HL-60 (cell line): ENCODE measurements at regions not wholly inside any gene's neighbourhood (a gene's known extent, or its start where the extent isn't known, plus 50 kb on each side); places are given as distances from the start of the nearest gene placed in this dataset.

Experiments used
- DNase-seq, 2 experiments: peaks; one replicate each; pipeline ENCODE4 v3.0.0-alpha.2; 2010 to 2020; ENCODE audit warnings: low read depth in 1 of 2, low spot score in 1 of 2
- H3K27ac ChIP-seq: fragments of 250-450 bp; sonication (Bioruptor Pico); replicated peaks from 2 replicates; pipeline ENCODE4 v1.5.1; 2020; ENCODE audit warnings: mild to moderate bottlenecking, moderate library complexity
- H3K27me3 ChIP-seq: fragments of 250-450 bp; sonication (Bioruptor Pico); 2 replicates; pipeline ENCODE4 v1.5.1; 2021; ENCODE audit warnings: mild to moderate bottlenecking, moderate library complexity; ENCODE audit not compliant: insufficient read depth, poor library complexity, severe bottlenecking
- H3K4me3 ChIP-seq: replicated peaks from 2 replicates; pipeline ENCODE4 v1.5.1; 2011; ENCODE audit warnings: mild to moderate bottlenecking, control low read depth, low read length; ENCODE audit not compliant: insufficient read depth
- GABPA ChIP-seq: IDR thresholded peaks from 2 replicates; pipeline ENCODE4 v1.6.1; 2012; ENCODE audit warnings: low read depth
- POLR2AphosphoS5 ChIP-seq: IDR thresholded peaks from 2 replicates; pipeline ENCODE4 v1.6.1; 2012; ENCODE audit warnings: low read depth
- SPI1 ChIP-seq: IDR thresholded peaks from 2 replicates; pipeline ENCODE4 v1.6.1; 2012; ENCODE audit warnings: low read depth, mild to moderate bottlenecking, borderline replicate concordance
- TF ChIP-seq, protein P1 (sequence below): IDR thresholded peaks from 2 replicates; pipeline ENCODE4 v1.6.1; 2012; ENCODE audit warnings: low read depth; ENCODE audit not compliant: insufficient replicate concordance
- TF ChIP-seq, protein P2 (sequence below): IDR thresholded peaks from one replicate; pipeline ENCODE4 v1.5.1; 2011; ENCODE audit warnings: low read length, control low read depth, inconsistent platforms; ENCODE audit not compliant: insufficient read depth

DNA sequence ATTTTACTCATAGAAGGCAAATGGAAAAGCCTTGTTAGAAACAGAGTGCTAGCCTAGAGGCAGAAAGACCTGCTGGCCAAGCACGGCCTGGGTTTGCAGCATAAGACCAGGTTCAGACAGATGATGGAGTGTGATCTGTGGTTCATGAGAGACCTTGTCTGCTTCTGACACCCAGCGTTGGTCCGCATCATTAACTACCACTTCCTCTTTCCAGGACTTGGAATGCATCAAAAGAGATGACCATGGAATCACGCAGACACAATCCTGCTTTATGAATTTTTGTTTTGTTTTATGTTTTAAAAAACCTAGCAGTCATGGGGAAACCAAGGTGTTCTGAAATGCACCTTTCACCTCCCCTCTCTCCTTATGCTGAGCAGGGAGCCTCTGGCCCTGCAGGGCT lies 76.8 kb upstream of the SYNDIG1 start:
- H3K27ac ChIP-seq = no peak overlapping the region
- H3K4me3 ChIP-seq = no peak overlapping the region
- TF ChIP-seq SPI1 = peak; percentile 88
- no peak for TF ChIP-seq POLR2AphosphoS5
- H3K27me3 ChIP-seq = no peaks in the 10 kb centered on the region
- DNase-seq = peak in 1 of 2 experiments; percentile 10

DNA sequence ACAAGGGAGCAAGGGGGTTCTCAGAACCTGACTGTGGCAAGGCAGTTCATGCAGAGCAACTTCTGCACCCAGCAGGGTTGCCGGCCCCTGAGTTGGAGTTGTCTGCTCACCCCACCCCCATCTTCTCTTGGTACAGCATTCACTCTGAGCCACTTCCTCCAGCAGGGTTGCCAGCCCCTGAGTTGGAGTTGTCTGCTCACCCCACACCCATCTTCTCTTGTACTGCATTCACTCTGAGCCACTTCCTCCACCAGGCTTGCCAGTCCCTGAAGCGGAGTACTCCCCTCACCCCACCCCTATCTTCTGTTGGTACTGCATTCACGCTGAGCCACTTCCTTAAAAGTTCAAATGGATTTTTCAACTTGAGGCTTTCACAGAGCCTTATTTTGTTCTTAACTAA lies 79.7 kb upstream of the SYNDIG1 start:
- H3K27ac ChIP-seq = peak overlapping the region; percentile 57
- no peaks in the 10 kb centered on the region for H3K27me3 ChIP-seq
- TF ChIP-seq, protein P1, sequence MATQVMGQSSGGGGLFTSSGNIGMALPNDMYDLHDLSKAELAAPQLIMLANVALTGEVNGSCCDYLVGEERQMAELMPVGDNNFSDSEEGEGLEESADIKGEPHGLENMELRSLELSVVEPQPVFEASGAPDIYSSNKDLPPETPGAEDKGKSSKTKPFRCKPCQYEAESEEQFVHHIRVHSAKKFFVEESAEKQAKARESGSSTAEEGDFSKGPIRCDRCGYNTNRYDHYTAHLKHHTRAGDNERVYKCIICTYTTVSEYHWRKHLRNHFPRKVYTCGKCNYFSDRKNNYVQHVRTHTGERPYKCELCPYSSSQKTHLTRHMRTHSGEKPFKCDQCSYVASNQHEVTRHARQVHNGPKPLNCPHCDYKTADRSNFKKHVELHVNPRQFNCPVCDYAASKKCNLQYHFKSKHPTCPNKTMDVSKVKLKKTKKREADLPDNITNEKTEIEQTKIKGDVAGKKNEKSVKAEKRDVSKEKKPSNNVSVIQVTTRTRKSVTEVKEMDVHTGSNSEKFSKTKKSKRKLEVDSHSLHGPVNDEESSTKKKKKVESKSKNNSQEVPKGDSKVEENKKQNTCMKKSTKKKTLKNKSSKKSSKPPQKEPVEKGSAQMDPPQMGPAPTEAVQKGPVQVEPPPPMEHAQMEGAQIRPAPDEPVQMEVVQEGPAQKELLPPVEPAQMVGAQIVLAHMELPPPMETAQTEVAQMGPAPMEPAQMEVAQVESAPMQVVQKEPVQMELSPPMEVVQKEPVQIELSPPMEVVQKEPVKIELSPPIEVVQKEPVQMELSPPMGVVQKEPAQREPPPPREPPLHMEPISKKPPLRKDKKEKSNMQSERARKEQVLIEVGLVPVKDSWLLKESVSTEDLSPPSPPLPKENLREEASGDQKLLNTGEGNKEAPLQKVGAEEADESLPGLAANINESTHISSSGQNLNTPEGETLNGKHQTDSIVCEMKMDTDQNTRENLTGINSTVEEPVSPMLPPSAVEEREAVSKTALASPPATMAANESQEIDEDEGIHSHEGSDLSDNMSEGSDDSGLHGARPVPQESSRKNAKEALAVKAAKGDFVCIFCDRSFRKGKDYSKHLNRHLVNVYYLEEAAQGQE = no peak
- peak; percentile 97 for TF ChIP-seq SPI1
- DNase-seq = peak; percentile 67 to 96
- H3K4me3 ChIP-seq = no peak overlapping the region

DNA sequence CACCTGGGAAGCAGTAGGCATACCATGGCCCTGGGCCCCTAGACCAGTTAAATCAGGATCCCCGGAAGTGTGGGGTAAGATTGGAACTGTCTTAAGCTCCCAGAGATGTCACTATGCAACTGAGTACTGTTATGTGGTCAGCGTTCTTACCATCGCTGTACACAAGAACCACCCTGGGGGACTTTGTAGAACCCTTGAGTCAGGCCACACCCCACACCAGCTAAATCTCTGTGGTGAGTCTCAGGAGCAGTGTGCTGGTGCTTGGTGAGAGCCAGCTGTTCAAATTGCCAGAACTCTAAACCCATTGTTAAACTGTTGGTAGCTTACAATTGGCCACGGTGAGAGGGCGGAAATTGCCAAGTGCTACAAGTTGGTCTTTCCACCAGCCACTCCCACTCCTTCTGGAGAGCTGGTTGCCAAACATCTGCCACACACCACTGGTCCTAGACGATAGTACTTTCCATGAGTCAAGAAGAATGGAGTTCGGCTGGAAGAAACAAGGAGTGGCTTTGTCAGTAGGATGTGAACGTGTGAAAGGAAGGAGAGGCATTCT lies 80.5 kb upstream of the SYNDIG1 start:
- Histone ChIP-seq H3K27me3 (no peaks in the 10 kb centered on the region), H3K27ac (peak overlapping the region; percentile 57), H3K4me3 (no peak overlapping the region)
- TF ChIP-seq, protein P1 = no peak
- DNase-seq = peak in 1 of 2 experiments; percentile 44

DNA sequence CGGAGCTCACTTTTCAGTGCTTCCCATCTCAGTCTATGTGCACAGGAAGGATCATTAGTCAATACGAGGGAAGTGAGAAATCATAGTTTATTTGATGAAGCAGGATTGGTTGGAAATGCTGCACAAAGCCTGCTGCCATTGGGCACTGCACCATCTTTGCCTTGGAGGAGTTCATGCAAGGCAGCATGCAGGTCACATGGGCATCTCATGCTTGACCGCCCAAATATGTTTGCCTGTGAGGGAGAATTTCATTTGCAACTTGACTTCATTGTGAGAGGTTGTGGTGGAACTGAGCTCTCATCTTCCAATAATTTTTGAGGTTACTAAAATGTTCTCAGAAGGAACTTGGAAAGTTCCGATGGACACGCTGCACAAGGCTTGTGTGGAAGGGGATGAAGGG lies 83.9 kb upstream of the SYNDIG1 start:
- TF ChIP-seq, protein P1 = no peak
- TF ChIP-seq POLR2AphosphoS5 (no peak), SPI1 (no peak), GABPA (no peak)
- TF ChIP-seq, protein P2, sequence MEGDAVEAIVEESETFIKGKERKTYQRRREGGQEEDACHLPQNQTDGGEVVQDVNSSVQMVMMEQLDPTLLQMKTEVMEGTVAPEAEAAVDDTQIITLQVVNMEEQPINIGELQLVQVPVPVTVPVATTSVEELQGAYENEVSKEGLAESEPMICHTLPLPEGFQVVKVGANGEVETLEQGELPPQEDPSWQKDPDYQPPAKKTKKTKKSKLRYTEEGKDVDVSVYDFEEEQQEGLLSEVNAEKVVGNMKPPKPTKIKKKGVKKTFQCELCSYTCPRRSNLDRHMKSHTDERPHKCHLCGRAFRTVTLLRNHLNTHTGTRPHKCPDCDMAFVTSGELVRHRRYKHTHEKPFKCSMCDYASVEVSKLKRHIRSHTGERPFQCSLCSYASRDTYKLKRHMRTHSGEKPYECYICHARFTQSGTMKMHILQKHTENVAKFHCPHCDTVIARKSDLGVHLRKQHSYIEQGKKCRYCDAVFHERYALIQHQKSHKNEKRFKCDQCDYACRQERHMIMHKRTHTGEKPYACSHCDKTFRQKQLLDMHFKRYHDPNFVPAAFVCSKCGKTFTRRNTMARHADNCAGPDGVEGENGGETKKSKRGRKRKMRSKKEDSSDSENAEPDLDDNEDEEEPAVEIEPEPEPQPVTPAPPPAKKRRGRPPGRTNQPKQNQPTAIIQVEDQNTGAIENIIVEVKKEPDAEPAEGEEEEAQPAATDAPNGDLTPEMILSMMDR = no peak
- no peak overlapping the region for H3K27ac ChIP-seq
- H3K4me3 ChIP-seq = no peak overlapping the region
- no peaks in the 10 kb centered on the region for H3K27me3 ChIP-seq
- no peak for DNase-seq

DNA sequence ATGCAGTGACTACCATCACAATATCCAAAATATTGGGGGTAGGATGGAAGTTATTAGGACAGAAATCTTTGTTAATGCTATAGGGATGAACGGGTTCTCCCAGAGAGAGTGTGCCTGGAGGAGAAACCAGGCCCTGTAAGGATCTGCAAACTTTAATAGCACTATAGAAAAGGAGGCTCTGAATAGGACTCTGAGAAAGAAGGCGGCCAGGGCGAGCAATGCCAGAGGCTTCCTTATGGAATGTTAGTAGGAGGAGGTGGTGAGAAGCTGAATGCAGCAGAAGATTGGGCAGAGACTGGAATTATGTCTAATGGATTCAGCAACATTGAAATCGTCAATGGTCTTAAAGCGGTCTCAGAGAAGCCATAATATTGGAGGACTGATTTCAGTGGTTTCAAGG lies 84.6 kb upstream of the SYNDIG1 start:
- TF ChIP-seq, protein P1 = no peak
- TF ChIP-seq POLR2AphosphoS5 (no peak), SPI1 (no peak), GABPA (no peak)
- TF ChIP-seq, protein P2 = no peak
- Histone ChIP-seq H3K4me3 (no peak overlapping the region), H3K27me3 (no peaks in the 10 kb centered on the region), H3K27ac (no peak overlapping the region)
- DNase-seq = no peak
